ENCODE measurements at regions not wholly inside any gene's neighbourhood (a gene's known extent, or its start where the extent isn't known, plus 50 kb on each side); places are given as distances from the start of the nearest gene placed in this dataset.

- Histone ChIP-seq H3K9ac (replicated peaks; ENCODE audit: extremely low read depth, insufficient read depth, low read length) (no peak overlapping the region), H3K27me3 (ENCODE audit: control insufficient read depth in 2 of 2, insufficient read depth in 2 of 2, low read length in 2 of 2) (no peaks in the 10 kb centered on the region), H3K4me1 (ENCODE audit: control insufficient read depth, extremely low read depth, insufficient read depth, low read length) (no peaks in the 10 kb centered on the region), H3K79me2 (ENCODE audit: control insufficient read depth, insufficient read depth, low read length) (no peaks in the 10 kb centered on the region), H3K9me3 (replicated peaks; ENCODE audit: control insufficient read depth, insufficient read depth, low read length) (no peaks in the 10 kb centered on the region), H3K9me1 (replicated peaks; ENCODE audit: control insufficient read depth, extremely low read depth, insufficient read depth, low read length) (no peaks in the 10 kb centered on the region), H3K4me2 (ENCODE audit: insufficient read depth, low read length) (no peak overlapping the region), H3K4me3 (replicated peaks in 1 of 3; ENCODE audit: insufficient read depth in 1 of 3, low read depth in 1 of 3, low read length in 3 of 3) (no peak overlapping the region), H2AFZ (ENCODE audit: low read depth, low read length) (no peak overlapping the region), H3K27ac (ENCODE audit: insufficient read depth, low read depth, low read length) (no peak overlapping the region), H4K20me1 (replicated peaks; ENCODE audit: control insufficient read depth, extremely low read depth, insufficient read depth, low read length) (no peaks in the 10 kb centered on the region), H3K36me3 (ENCODE audit: control insufficient read depth in 2 of 2, extremely low read depth in 1 of 2, insufficient read depth in 2 of 2, low read length in 2 of 2) (no peaks in the 10 kb centered on the region)
- FAIRE-seq = no peak
- dilution Hi-C loops (cut with MboI; ENCODE audit: extremely low pct_ligation_motif_present, low sequenced_read_pairs) (no loop called here), intact Hi-C loops (cut with micrococcal nuclease) (no loop called here)
- TF ChIP-seq JUN (IDR thresholded peaks at IDR 0.05; ENCODE audit: borderline replicate concordance, insufficient read depth, insufficient read length, low read depth) = no peak
- no peak for TF ChIP-seq FOS (IDR thresholded peaks at IDR 0.05; ENCODE audit: borderline replicate concordance, insufficient read depth, low read length)
- TF ChIP-seq MAX (IDR thresholded peaks at IDR 0.05; ENCODE audit: insufficient read depth, insufficient read length) = no peak
- TF ChIP-seq EZH2 (IDR thresholded peaks at IDR 0.05; ENCODE audit: borderline replicate concordance, low read depth, low read length, severe bottlenecking) = no peak
- TF ChIP-seq POLR2A (IDR thresholded peaks at IDR 0.05; ENCODE audit: low read depth, low read length) = no peak
- no peak for TF ChIP-seq POLR2AphosphoS5 (IDR thresholded peaks at IDR 0.05; ENCODE audit: insufficient read depth, low read depth, low read length)
- no peak for TF ChIP-seq CTCF (IDR thresholded peaks at IDR 0.05; ENCODE audit: extremely low read depth in 1 of 2, insufficient read depth in 1 of 2, low read depth in 1 of 2, low read length in 2 of 2)
- TF ChIP-seq GATA2 (IDR thresholded peaks at IDR 0.05; ENCODE audit: insufficient read depth, insufficient read length, low read depth, low read length) = no peak
- no peak for TF ChIP-seq MYC (IDR thresholded peaks at IDR 0.05; ENCODE audit: low read depth, low read length)
- ChIA-PET POLR2A (no interaction called here), CTCF (no interaction called here)
- no TSS peak for BruUV-seq (replicated peaks)
- no peak for DNase-seq (ENCODE audit: low read depth, low spot score)
These were observed 201.2 kb upstream of the ADAMTS5 start for GRCh38 chr21:27168084-27168483.
